ENCODE measurements at regions not wholly inside any gene's neighbourhood (a gene's known extent, or its start where the extent isn't known, plus 50 kb on each side); places are given as distances from the start of the nearest gene placed in this dataset.
"Not testable (repeated sequence)": the region's sequence is repeated elsewhere in the genome, so short reads cannot be mapped to it uniquely, and the experiment has no call there.

DNA sequence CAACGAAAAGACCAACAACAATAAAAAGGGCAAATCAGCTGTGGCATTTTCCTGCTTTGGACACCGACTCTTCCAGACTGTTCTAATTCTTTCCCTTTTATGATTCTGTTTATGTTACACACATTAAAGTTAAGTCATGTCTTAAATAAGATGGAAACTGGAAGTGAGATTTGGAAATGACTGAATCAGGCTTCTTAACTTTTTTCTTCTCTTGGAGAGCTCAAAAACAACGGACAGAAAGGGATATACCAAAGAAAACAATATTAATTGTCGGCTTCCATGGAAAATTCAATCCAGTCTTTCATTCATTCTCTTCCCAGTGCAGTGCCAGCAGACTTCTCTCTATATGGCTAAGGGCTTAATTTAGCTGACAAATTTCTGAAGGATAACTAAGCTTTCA, 214.9 kb upstream of the DDHD1 start:
- Histone ChIP-seq H3K27me3 (ENCODE audit: insufficient read depth, low read length) (no peaks in the 10 kb centered on the region), H3K9ac (ENCODE audit: low read depth, low read length) (no peak overlapping the region), H3K9me3 (ENCODE audit: insufficient read depth, low read depth, low read length) (no peaks in the 10 kb centered on the region), H3K4me1 (ENCODE audit: insufficient read depth, low read length) (peaks cover 25% of the 10 kb centered on the region), H3K27ac (ENCODE audit: low read depth, low read length) (no peak overlapping the region), H3K36me3 (ENCODE audit: insufficient read depth, low read length) (no peaks in the 10 kb centered on the region), H3K4me3 (ENCODE audit: low read length) (no peak overlapping the region)
- 91% methylated on average over 4 of the region's 4 CpGs for WGBS

GRCh38 chr14:53367644-53368026, 214.5 kb upstream of the DDHD1 start:
- peaks cover 25% of the 10 kb centered on the region for H3K4me1 ChIP-seq (ENCODE audit: insufficient read depth, low read length)
- no peak overlapping the region for H3K4me3 ChIP-seq (ENCODE audit: low read length)
- 94% methylated on average over 4 of the region's 4 CpGs for WGBS
- H3K9ac ChIP-seq (ENCODE audit: low read depth, low read length), result no peak overlapping the region
- H3K9me3 ChIP-seq (ENCODE audit: insufficient read depth, low read depth, low read length), result no peaks in the 10 kb centered on the region
- no peaks in the 10 kb centered on the region for H3K36me3 ChIP-seq (ENCODE audit: insufficient read depth, low read length)
- H3K27me3 ChIP-seq (ENCODE audit: insufficient read depth, low read length), result no peaks in the 10 kb centered on the region
- H3K27ac ChIP-seq (ENCODE audit: low read depth, low read length), result no peak overlapping the region

DNA sequence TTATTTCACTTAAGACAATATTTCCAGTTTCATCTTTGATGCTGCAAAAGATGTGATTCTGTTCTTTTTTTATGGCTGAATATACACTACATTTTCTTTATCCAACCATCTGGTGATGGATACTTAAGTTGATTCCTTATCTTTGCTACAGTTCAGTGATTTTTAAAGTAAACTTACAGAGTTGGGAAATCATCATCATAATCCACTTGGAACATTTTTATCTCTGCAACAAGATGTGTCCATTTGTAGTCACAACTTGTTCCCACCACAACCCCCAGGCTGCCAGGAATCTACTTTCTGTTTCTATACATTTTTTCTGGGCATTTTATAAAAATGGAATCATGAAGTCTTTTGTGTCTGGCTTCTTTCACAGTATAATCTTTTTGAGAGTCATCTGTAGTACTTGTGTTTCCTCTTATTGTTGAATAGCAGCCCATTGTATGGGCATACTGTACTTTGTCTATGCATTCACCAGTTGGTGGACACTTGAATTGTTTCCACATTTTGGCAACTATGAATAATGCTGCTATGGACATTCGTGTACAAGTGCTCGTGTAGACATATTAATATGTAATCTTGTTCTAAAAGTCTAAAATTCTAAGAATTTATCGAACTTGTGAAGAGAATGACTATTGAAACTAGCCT, 212.5 kb upstream of the DDHD1 start:
- Histone ChIP-seq H3K27me3 (ENCODE audit: insufficient read depth, low read length) (no peaks in the 10 kb centered on the region), H3K27ac (ENCODE audit: low read depth, low read length) (no peak overlapping the region), H3K4me1 (ENCODE audit: insufficient read depth, low read length) (peaks cover 25% of the 10 kb centered on the region), H3K36me3 (ENCODE audit: insufficient read depth, low read length) (no peaks in the 10 kb centered on the region), H3K9me3 (ENCODE audit: insufficient read depth, low read depth, low read length) (no peaks in the 10 kb centered on the region), H3K4me3 (ENCODE audit: low read length) (no peak overlapping the region), H3K9ac (ENCODE audit: low read depth, low read length) (no peak overlapping the region)
- WGBS, result 95% methylated on average over 3 of the region's 3 CpGs

- not testable (repeated sequence) for H3K4me3 ChIP-seq (ENCODE audit: low read length); H3K36me3 ChIP-seq (ENCODE audit: insufficient read depth, low read length); H3K9me3 ChIP-seq (ENCODE audit: insufficient read depth, low read depth, low read length); H3K9ac ChIP-seq (ENCODE audit: low read depth, low read length); H3K27me3 ChIP-seq (ENCODE audit: insufficient read depth, low read length); H3K27ac ChIP-seq (ENCODE audit: low read depth, low read length); H3K4me1 ChIP-seq (ENCODE audit: insufficient read depth, low read length)
- 95% methylated on average over 2 of the region's 2 CpGs for WGBS
Measured at GRCh38 chr14:53362916-53363315, 209.8 kb upstream of the DDHD1 start.

DNA sequence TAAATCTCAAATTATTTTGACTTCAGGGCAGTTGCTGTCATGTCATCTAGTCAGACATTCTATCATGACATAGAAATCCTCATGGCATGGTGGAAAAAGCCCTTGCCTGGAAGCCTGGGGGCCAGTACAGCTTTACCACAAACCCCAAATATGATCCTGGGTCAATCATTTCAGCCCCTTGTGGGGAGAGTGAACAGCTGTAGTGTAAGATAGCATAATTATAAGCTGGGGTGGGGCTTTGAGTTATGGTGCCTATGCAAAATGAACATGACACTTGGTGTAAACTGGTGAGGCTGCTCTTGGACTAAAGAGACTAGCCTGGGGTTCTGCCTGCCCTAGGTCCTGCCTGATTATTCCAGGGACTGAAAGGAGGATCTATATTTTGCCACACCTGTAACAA, 207.7 kb upstream of the DDHD1 start:
- Histone ChIP-seq H3K36me3 (ENCODE audit: insufficient read depth, low read length) (no peaks in the 10 kb centered on the region), H3K27me3 (ENCODE audit: insufficient read depth, low read length) (no peaks in the 10 kb centered on the region), H3K4me1 (ENCODE audit: insufficient read depth, low read length) (peaks cover 12% of the 10 kb centered on the region), H3K9me3 (ENCODE audit: insufficient read depth, low read depth, low read length) (no peaks in the 10 kb centered on the region), H3K9ac (ENCODE audit: low read depth, low read length) (no peak overlapping the region), H3K27ac (ENCODE audit: low read depth, low read length) (no peak overlapping the region), H3K4me3 (ENCODE audit: low read length) (no peak overlapping the region)

DNA sequence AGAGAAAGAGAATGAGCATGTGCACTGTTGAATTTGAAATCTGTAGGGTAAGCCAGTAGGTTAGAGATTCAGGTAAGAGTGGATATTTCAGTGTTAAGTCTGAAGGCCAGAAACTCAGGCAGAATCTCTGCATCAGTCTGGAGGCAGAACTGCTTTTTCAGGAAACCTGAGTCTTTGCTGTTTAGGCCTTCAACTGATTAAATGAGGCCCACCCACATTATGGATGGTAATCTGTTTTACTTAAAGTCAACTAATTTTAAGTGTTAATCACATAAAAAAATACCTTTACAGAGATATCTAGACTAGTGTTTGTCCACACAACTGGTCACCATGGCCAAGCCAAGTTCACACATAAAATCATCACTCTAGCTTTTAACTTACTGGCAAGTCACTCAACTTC, 205.0 kb upstream of the DDHD1 start:
- H3K9ac ChIP-seq (ENCODE audit: low read depth, low read length), result no peak overlapping the region
- peaks cover 30% of the 10 kb centered on the region for H3K4me1 ChIP-seq (ENCODE audit: insufficient read depth, low read length)
- H3K36me3 ChIP-seq (ENCODE audit: insufficient read depth, low read length), result no peaks in the 10 kb centered on the region
- no peaks in the 10 kb centered on the region for H3K9me3 ChIP-seq (ENCODE audit: insufficient read depth, low read depth, low read length)
- H3K27me3 ChIP-seq (ENCODE audit: insufficient read depth, low read length), result no peaks in the 10 kb centered on the region
- H3K27ac ChIP-seq (ENCODE audit: low read depth, low read length), result no peak overlapping the region
- H3K4me3 ChIP-seq (ENCODE audit: low read length), result no peak overlapping the region

DNA sequence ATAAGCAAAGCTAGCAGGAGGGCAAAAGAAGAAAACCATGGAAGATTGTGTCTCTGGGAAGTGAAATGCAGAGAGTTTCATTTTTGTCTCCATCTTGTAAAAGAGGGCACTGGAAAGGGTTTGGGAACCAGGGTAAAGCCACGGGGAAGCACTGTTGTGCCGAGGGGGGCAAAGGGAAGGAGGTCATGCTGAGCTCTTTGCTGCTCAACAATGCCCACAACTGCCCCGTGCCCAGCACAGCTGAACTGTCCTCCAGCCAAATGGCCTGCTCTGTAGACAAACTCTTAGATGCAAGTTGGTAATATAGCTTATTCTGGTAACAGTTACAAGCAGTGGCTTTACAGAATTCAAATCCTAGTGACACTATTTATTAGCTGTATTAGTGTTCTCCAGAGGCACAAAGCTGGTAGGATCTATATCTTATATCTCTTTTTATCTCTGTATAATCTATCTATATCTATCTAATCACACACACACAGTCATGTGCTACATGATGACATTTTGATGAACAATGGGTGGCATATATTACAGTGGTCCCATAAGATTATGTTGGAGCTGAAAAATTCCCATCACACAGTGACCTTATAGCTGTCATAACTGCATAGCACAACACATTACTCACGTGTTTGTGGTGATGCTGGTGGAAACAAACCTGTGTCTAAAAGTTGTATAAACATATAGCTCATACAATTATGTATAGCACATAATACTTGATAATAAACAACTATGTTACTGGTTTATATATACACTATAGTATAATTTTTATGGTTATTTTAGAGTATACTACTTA, 203.4 kb upstream of the DDHD1 start:
- H3K4me3 ChIP-seq (ENCODE audit: low read length), result no peak overlapping the region
- peaks cover 30% of the 10 kb centered on the region for H3K4me1 ChIP-seq (ENCODE audit: insufficient read depth, low read length)
- 28% methylated on average over 3 of the region's 4 CpGs for WGBS
- H3K27me3 ChIP-seq (ENCODE audit: insufficient read depth, low read length), result no peaks in the 10 kb centered on the region
- peak overlapping the region; percentile 94 for H3K27ac ChIP-seq (ENCODE audit: low read depth, low read length)
- H3K9ac ChIP-seq (ENCODE audit: low read depth, low read length), result peak overlapping the region; percentile 69
- H3K9me3 ChIP-seq (ENCODE audit: insufficient read depth, low read depth, low read length), result no peaks in the 10 kb centered on the region
- no peaks in the 10 kb centered on the region for H3K36me3 ChIP-seq (ENCODE audit: insufficient read depth, low read length)

DNA sequence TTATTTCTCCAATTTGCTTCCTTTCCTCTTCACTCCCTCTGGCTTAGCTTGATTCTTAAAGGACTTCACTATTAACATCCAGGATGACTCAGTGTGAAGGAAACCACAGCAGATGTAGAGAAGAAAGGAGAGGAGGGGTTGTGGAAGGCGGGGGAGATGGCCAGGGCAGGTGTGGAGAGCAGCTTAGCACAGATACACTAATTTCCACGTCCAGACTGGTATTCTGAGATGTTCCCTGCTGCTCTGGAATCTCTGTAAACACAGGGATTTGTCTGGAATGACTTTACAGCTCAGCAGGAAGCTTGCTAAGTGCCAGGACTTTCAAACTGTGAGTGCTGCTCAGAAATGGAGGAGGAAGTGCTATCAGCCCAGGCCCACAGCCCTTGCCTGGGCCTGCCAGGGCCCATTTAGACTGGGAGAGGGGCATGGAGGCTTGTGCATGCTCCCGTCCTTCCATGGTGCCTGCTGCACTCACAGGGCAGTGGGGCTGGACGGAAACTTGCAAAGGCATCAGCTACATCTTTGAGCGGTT, 202.5 kb upstream of the DDHD1 start:
- Histone ChIP-seq H3K9ac (ENCODE audit: low read depth, low read length) (peak overlapping the region; percentile 69), H3K9me3 (ENCODE audit: insufficient read depth, low read depth, low read length) (no peaks in the 10 kb centered on the region), H3K4me3 (ENCODE audit: low read length) (peak overlapping the region; percentile 18; the same call in 1 of the 2 replicates), H3K4me1 (ENCODE audit: insufficient read depth, low read length) (peaks cover 30% of the 10 kb centered on the region), H3K36me3 (ENCODE audit: insufficient read depth, low read length) (no peaks in the 10 kb centered on the region), H3K27me3 (ENCODE audit: insufficient read depth, low read length) (no peaks in the 10 kb centered on the region), H3K27ac (ENCODE audit: low read depth, low read length) (peak overlapping the region; percentile 94)
- WGBS, result 8% methylated on average over 5 of the region's 5 CpGs

DNA sequence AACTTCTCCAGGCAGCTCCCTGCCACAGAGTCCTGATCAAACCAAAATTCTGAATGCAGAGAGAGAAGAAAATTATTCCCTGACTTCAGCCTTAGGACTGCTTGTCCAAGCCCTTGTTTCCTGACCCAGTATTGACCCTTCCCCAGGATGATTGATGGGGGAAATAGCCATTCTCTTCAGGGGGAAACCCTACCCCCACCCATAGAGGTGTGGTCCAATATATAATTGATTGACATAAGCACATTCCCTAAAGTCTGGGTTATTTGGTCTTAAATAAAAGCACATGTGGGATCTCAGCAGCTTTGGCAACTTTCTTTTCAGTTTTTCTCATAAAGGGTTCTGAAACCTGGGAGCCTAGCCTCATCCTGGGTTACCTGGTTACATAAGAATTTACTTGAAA, 201.2 kb upstream of the DDHD1 start:
- no peak overlapping the region for H3K4me3 ChIP-seq (ENCODE audit: low read length)
- no peaks in the 10 kb centered on the region for H3K9me3 ChIP-seq (ENCODE audit: insufficient read depth, low read depth, low read length)
- no peak overlapping the region for H3K9ac ChIP-seq (ENCODE audit: low read depth, low read length)
- no peaks in the 10 kb centered on the region for H3K36me3 ChIP-seq (ENCODE audit: insufficient read depth, low read length)
- peaks cover 30% of the 10 kb centered on the region for H3K4me1 ChIP-seq (ENCODE audit: insufficient read depth, low read length)
- no peaks in the 10 kb centered on the region for H3K27me3 ChIP-seq (ENCODE audit: insufficient read depth, low read length)
- H3K27ac ChIP-seq (ENCODE audit: low read depth, low read length), result peak overlapping the region; percentile 94

- no peaks in the 10 kb centered on the region for H3K27me3 ChIP-seq (ENCODE audit: insufficient read depth, low read length)
- no peak overlapping the region for H3K9ac ChIP-seq (ENCODE audit: low read depth, low read length)
- no peaks in the 10 kb centered on the region for H3K9me3 ChIP-seq (ENCODE audit: insufficient read depth, low read depth, low read length)
- H3K4me3 ChIP-seq (ENCODE audit: low read length), result no peak overlapping the region
- no peaks in the 10 kb centered on the region for H3K36me3 ChIP-seq (ENCODE audit: insufficient read depth, low read length)
- H3K4me1 ChIP-seq (ENCODE audit: insufficient read depth, low read length), result peaks cover 18% of the 10 kb centered on the region
- no peak overlapping the region for H3K27ac ChIP-seq (ENCODE audit: low read depth, low read length)
Measured at GRCh38 chr14:53350866-53351265, 197.7 kb upstream of the DDHD1 start.

DNA sequence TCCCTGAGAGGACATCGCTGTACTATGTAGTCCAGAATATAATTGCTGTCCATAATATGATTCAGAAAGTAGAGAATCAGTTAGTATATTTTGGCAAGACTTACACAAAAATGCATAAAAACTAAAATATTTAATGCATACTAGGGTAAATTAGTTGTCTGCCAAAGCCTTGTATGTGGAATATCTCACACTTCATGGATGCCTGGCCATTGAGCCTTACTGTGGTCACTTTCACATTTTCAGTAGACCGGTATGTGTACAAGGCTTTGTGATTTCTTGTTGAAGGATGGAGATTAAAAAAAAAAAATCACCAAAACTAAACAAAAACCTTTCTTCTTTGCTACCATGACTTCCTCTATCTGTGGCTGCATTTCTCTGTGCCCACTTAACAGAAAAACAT, 197.3 kb upstream of the DDHD1 start:
- no peak overlapping the region for H3K27ac ChIP-seq (ENCODE audit: low read depth, low read length)
- no peaks in the 10 kb centered on the region for H3K36me3 ChIP-seq (ENCODE audit: insufficient read depth, low read length)
- H3K4me3 ChIP-seq (ENCODE audit: low read length), result no peak overlapping the region
- H3K27me3 ChIP-seq (ENCODE audit: insufficient read depth, low read length), result no peaks in the 10 kb centered on the region
- WGBS, result no CpG with 5 or more reads among the region's 2 CpGs
- no peak overlapping the region for H3K9ac ChIP-seq (ENCODE audit: low read depth, low read length)
- H3K9me3 ChIP-seq (ENCODE audit: insufficient read depth, low read depth, low read length), result no peaks in the 10 kb centered on the region
- H3K4me1 ChIP-seq (ENCODE audit: insufficient read depth, low read length), result peaks cover 17% of the 10 kb centered on the region

Data from HUES64 (cell line).